B cell (primary cell): ENCODE measurements at regions not wholly inside any gene's neighbourhood (a gene's known extent, or its start where the extent isn't known, plus 50 kb on each side); places are given as distances from the start of the nearest gene placed in this dataset.

Experiments used
- ATAC-seq: fragments of 200-7000 bp; cut with Tn5 transposase; one replicate; pipeline ENCODE4 v1.10.0; 2021; ENCODE audit warnings: low read depth, mild to moderate bottlenecking, moderate number of reproducible peaks, moderate library complexity
- CTCF ChIA-PET: fragments of 350-600 bp; sonication (Branson Sonifier 250); formaldehyde crosslinking; loops from one replicate; lab custom pipeline; 2021; ENCODE audit warnings: antibody characterized with exemption, inconsistent platforms; lab: Charles Lee
- POLR2A ChIA-PET: fragments of 350-600 bp; sonication (Branson Sonifier 250); formaldehyde crosslinking; loops from one replicate; lab custom pipeline; 2021; ENCODE audit warnings: antibody characterized with exemption; lab: Charles Lee
- DNase-seq: peaks from one replicate; pipeline ENCODE4 v3.0.0; 2013
- H2AFZ ChIP-seq: 2 replicates; pipeline ENCODE4 v1.6.1; 2012; ENCODE audit warnings: mild to moderate bottlenecking, low read depth, low read length; ENCODE audit not compliant: insufficient read depth, poor library complexity, severe bottlenecking
- H3K27ac ChIP-seq, 2 donors: 1 replicate in 1 of 2; 2 replicates in 1 of 2; pipeline ENCODE4 v1.5.1; 2012 to 2013; ENCODE audit warnings: low read length in 2 of 2, mild to moderate bottlenecking in 2 of 2, moderate library complexity in 1 of 2
- H3K27me3 ChIP-seq, 4 experiments: fragments of 200-600 bp in 1 of 4; sonication (generic) in 1 of 4; replicated peaks in 1 of 4; 1 replicate in 2 of 4; 2 replicates in 2 of 4; pipeline versions ENCODE4 v1.6.1 to v1.7.0; 2013 to 2016; ENCODE audit warnings: low read length in 3 of 4, mild to moderate bottlenecking in 2 of 4, mixed read lengths in 1 of 4, moderate library complexity in 1 of 4; ENCODE audit not compliant: insufficient read depth in 4 of 4, control insufficient read depth in 3 of 4; ENCODE audit errors: control extremely low read depth in 1 of 4
- H3K36me3 ChIP-seq, 2 experiments: replicated peaks in 1 of 2; 1 replicate in 1 of 2; 2 replicates in 1 of 2; pipeline versions ENCODE4 v1.6.1 to v1.7.1; 2013; ENCODE audit warnings: low read length in 1 of 2; ENCODE audit not compliant: insufficient read depth in 2 of 2, control insufficient read depth in 1 of 2; ENCODE audit errors: control extremely low read depth in 1 of 2, extremely low read depth in 1 of 2
- H3K4me1 ChIP-seq, 2 donors: fragments of 200-600 bp in 1 of 2; sonication (generic) in 1 of 2; 1 replicate in 1 of 2; 2 replicates in 1 of 2; pipeline versions ENCODE4 v1.5.1 to v1.6.1; 2013 to 2017; ENCODE audit warnings: low read length in 2 of 2; ENCODE audit not compliant: control insufficient read depth in 2 of 2, insufficient read depth in 2 of 2
- H3K4me2 ChIP-seq: replicated peaks from 2 replicates; pipeline ENCODE3; 2012; ENCODE audit warnings: mild to moderate bottlenecking, low read depth, low read length; ENCODE audit not compliant: poor library complexity, severe bottlenecking
- H3K4me3 ChIP-seq, 5 experiments: fragments of 200-600 bp in 1 of 5; sonication (generic) in 1 of 5; 1 replicate in 3 of 5; 2 replicates in 2 of 5; pipeline versions ENCODE4 v1.5.1 to v1.7.0; 2011 to 2016; ENCODE audit warnings: low read length in 4 of 5, mild to moderate bottlenecking in 4 of 5, low read depth in 2 of 5, control low read depth in 1 of 5, moderate library complexity in 1 of 5; ENCODE audit not compliant: insufficient read depth in 1 of 5; ENCODE audit errors: control extremely low read depth in 1 of 5, extremely low read depth in 1 of 5
- H3K79me2 ChIP-seq: fragments of 200-600 bp; sonication (generic); one replicate; pipeline ENCODE4 v1.6.0; 2016; ENCODE audit warnings: low read length; ENCODE audit not compliant: control insufficient read depth, insufficient read depth
- H3K9ac ChIP-seq: fragments of 200-600 bp; sonication (generic); 2 replicates; pipeline ENCODE4 v1.6.1; 2017; ENCODE audit warnings: mild to moderate bottlenecking, low read length, moderate library complexity
- H3K9me3 ChIP-seq, 3 donors: one replicate each; pipeline versions ENCODE4 v1.6.1 to v1.7.1; 2013; ENCODE audit warnings: low read length in 2 of 3; ENCODE audit not compliant: control insufficient read depth in 2 of 3, insufficient read depth in 1 of 3; ENCODE audit errors: control extremely low read depth in 1 of 3
- H4K20me1 ChIP-seq: 2 replicates; pipeline ENCODE4 v1.6.0; 2012; ENCODE audit warnings: mild to moderate bottlenecking, low read length; ENCODE audit not compliant: insufficient read depth, control insufficient read depth, poor library complexity, severe bottlenecking
- H3K27ac Mint-ChIP-seq: one replicate; pipeline ENCODE4 v1.8.0; 2021; ENCODE audit warnings: mixed read lengths
- H3K27me3 Mint-ChIP-seq: one replicate; pipeline ENCODE4 v1.8.0; 2021; ENCODE audit warnings: mixed read lengths
- H3K4me1 Mint-ChIP-seq: one replicate; pipeline ENCODE4 v1.8.0; 2021; ENCODE audit warnings: mixed read lengths
- H3K4me3 Mint-ChIP-seq: one replicate; pipeline ENCODE4 v1.8.0; 2021; ENCODE audit warnings: mixed read lengths
- H3K9me3 Mint-ChIP-seq: one replicate; pipeline ENCODE4 v1.8.0; 2022; ENCODE audit warnings: mixed read lengths; ENCODE audit not compliant: insufficient read depth
- EZH2 ChIP-seq: IDR thresholded peaks from 2 replicates; pipeline ENCODE4 v1.6.1; 2012; ENCODE audit warnings: borderline replicate concordance, low read depth, mild to moderate bottlenecking, moderate library complexity, low read length; ENCODE audit not compliant: insufficient read depth, poor library complexity, severe bottlenecking
- WGBS: methylation state at CpG from one replicate; pipeline ENCODE4 v1.1.5; 2013; ENCODE audit warnings: missing lambda C conversion rate; ENCODE audit not compliant: insufficient coverage; 5-methylcytosine and 5-hydroxymethylcytosine counted together
- intact Hi-C: fragments of 100-400 bp; cut with micrococcal nuclease; formaldehyde crosslinking; loops from one replicate; pipeline ENCODE4 v1.10.0; 2022
- TF ChIP-seq, protein P1 (sequence below): fragments of 200-600 bp; IDR thresholded peaks from one replicate; pipeline ENCODE4 v1.8.0; 2022; ENCODE audit warnings: antibody characterized with exemption, mild to moderate bottlenecking

DNA sequence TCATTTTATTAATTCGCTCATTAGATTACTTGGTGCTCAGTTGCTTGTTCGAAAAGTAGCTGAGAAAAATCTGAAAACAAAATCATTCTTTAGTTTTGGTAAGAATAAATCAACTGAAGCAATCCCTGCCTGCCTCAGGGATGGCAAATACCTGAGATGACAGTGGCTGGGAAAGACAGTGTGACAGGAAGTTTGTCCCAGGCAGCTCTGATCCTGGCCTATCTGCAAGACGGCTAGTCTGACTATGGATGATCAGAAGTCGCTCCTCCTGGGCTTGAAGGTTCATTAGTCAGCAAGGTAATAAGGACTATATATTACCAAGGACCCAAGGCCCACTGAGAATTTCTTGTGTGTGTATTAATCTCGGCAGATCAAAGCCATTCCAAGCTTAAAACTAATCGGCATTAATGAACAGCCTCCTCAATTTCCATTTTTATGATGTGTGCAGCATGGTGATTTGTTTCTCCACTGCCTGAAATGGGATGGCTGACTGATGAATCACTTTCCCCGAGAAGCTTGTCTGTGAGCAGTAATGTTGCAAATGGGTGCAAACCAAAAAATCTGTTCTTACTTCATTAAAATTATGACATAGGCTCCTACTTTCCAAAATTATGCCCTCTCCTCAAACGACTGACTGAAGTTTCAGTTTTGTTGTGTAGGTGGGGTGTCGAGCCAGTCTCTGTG, 199.9 kb downstream of the ACTR3 start:
- Histone ChIP-seq H3K9me3 (peaks cover 0 to 3% (median under 1%) of the 10 kb centered on the region in 3 donors), H3K4me2 (no peak overlapping the region), H4K20me1 (no peaks in the 10 kb centered on the region), H3K4me1 (no peaks in the 10 kb centered on the region), H3K4me3 (no peak overlapping the region), H3K36me3 (no peaks in the 10 kb centered on the region), H3K27me3 (no peaks in the 10 kb centered on the region), H2AFZ (no peak overlapping the region), H3K27ac (no peak overlapping the region), H3K9ac (no peak overlapping the region), H3K79me2 (no peaks in the 10 kb centered on the region)
- 100% methylated on average over 2 of the region's 9 CpGs for WGBS
- DNase-seq (no peak), ATAC-seq (no peak)
- ChIA-PET CTCF (no interaction called here), POLR2A (no interaction called here)
- H3K4me1 Mint-ChIP-seq = no peaks in the 10 kb centered on the region
- TF ChIP-seq, protein P1, sequence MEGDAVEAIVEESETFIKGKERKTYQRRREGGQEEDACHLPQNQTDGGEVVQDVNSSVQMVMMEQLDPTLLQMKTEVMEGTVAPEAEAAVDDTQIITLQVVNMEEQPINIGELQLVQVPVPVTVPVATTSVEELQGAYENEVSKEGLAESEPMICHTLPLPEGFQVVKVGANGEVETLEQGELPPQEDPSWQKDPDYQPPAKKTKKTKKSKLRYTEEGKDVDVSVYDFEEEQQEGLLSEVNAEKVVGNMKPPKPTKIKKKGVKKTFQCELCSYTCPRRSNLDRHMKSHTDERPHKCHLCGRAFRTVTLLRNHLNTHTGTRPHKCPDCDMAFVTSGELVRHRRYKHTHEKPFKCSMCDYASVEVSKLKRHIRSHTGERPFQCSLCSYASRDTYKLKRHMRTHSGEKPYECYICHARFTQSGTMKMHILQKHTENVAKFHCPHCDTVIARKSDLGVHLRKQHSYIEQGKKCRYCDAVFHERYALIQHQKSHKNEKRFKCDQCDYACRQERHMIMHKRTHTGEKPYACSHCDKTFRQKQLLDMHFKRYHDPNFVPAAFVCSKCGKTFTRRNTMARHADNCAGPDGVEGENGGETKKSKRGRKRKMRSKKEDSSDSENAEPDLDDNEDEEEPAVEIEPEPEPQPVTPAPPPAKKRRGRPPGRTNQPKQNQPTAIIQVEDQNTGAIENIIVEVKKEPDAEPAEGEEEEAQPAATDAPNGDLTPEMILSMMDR = no peak
- TF ChIP-seq EZH2 = no peak
- peaks cover 2% of the 10 kb centered on the region for H3K9me3 Mint-ChIP-seq
- intact Hi-C loops = no loop called here
- no peaks in the 10 kb centered on the region for H3K27me3 Mint-ChIP-seq
- no peak overlapping the region for H3K4me3 Mint-ChIP-seq
- no peak overlapping the region for H3K27ac Mint-ChIP-seq

GRCh38 chr2:114091010-114091409, 201.1 kb downstream of the ACTR3 start:
- H2AFZ ChIP-seq = no peak overlapping the region
- no peak overlapping the region for H3K4me2 ChIP-seq
- TF ChIP-seq, protein P1 = no peak
- no peak for TF ChIP-seq EZH2
- H3K79me2 ChIP-seq = no peaks in the 10 kb centered on the region
- DNase-seq (no peak), ATAC-seq (no peak)
- H3K9me3 ChIP-seq = peaks cover 0 to 10% (median 6%) of the 10 kb centered on the region in 3 donors
- no CpG with 5 or more reads among the region's 1 CpG for WGBS
- Mint-ChIP-seq H3K27ac (no peak overlapping the region), H3K9me3 (peaks cover 4% of the 10 kb centered on the region), H3K27me3 (no peaks in the 10 kb centered on the region), H3K4me1 (no peaks in the 10 kb centered on the region), H3K4me3 (no peak overlapping the region)
- no peak overlapping the region for H3K4me3 ChIP-seq
- ChIA-PET POLR2A (no interaction called here), CTCF (no interaction called here)
- no peaks in the 10 kb centered on the region for H3K4me1 ChIP-seq
- intact Hi-C loops = no loop called here
- H3K27me3 ChIP-seq = no peaks in the 10 kb centered on the region
- no peak overlapping the region for H3K9ac ChIP-seq
- H3K36me3 ChIP-seq = no peaks in the 10 kb centered on the region
- no peaks in the 10 kb centered on the region for H4K20me1 ChIP-seq
- no peak overlapping the region for H3K27ac ChIP-seq
